Calu3 (cell line): ENCODE measurements at regions not wholly inside any gene's neighbourhood (a gene's known extent, or its start where the extent isn't known, plus 50 kb on each side); places are given as distances from the start of the nearest gene placed in this dataset.

Experiments used
- BruUV-seq: library from RNA; stranded (reverse); fragments of 400-500 nt; replicated peaks from 2 replicates; lab custom pipeline; 2021; lab: Mats Ljungman, UMichigan
- CTCF ChIA-PET: fragments of 300-600 bp; sonication (Branson Sonifier 250); formaldehyde crosslinking; loops from one replicate; lab custom pipeline; 2022; ENCODE audit warnings: antibody characterized with exemption; lab: Charles Lee
- DNase-seq: peaks from one replicate; pipeline ENCODE4 v3.0.0; 2022
- H3K27ac Mint-ChIP-seq: one replicate; pipeline ENCODE4 v1.8.0; 2022; ENCODE audit warnings: mixed read lengths; ENCODE audit not compliant: unreplicated experiment
- H3K27me3 Mint-ChIP-seq: one replicate; pipeline ENCODE4 v1.8.0; 2022; ENCODE audit warnings: mixed read lengths; ENCODE audit not compliant: unreplicated experiment
- H3K36me3 Mint-ChIP-seq: one replicate; pipeline ENCODE4 v1.8.0; 2022; ENCODE audit warnings: mild to moderate bottlenecking, moderate library complexity, mixed read lengths; ENCODE audit not compliant: insufficient read depth, unreplicated experiment
- H3K4me1 Mint-ChIP-seq: one replicate; pipeline ENCODE4 v1.8.0; 2022; ENCODE audit warnings: mild to moderate bottlenecking, low read depth, mixed read lengths; ENCODE audit not compliant: unreplicated experiment
- H3K4me3 Mint-ChIP-seq: one replicate; pipeline ENCODE4 v1.8.0; 2022; ENCODE audit warnings: mild to moderate bottlenecking, low read depth, moderate library complexity, mixed read lengths; ENCODE audit not compliant: unreplicated experiment
- H3K9me3 Mint-ChIP-seq: one replicate; pipeline ENCODE4 v1.8.0; 2022; ENCODE audit warnings: low read depth, mixed read lengths; ENCODE audit not compliant: unreplicated experiment
- intact Hi-C: fragments of 100-400 bp; cut with micrococcal nuclease; formaldehyde crosslinking; loops from one replicate; pipeline ENCODE4 v1.10.0; 2022; ENCODE audit not compliant: unreplicated experiment
- TF ChIP-seq, protein P1 (sequence below): fragments of 200-600 bp; IDR thresholded peaks from one replicate; pipeline ENCODE4 v1.8.0; 2022; ENCODE audit warnings: antibody characterized with exemption; ENCODE audit not compliant: unreplicated experiment

DNA sequence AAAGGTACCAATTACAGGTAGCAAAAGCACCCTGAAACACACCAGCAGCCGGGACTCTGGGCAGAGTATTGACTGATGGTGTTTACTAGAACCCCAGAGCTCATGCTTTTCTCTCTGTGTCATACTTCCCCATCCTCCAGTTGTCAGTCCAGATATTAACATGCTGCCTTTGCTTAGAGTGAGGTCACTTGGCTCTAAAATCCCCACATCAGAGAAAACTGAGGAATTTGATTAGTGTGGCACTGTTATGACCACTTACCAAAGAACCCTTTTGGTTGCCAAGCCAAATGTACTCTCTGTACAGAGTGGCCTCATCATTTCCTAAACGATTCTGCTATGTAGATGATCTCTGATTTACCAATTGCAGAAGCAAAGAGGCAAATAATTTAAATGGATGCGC is 80.4 kb downstream of the ABCC12 start:
- Mint-ChIP-seq H3K9me3 (no peaks in the 10 kb centered on the region), H3K4me1 (no peaks in the 10 kb centered on the region), H3K4me3 (no peak overlapping the region), H3K27ac (no peak overlapping the region), H3K27me3 (peaks cover 75% of the 10 kb centered on the region), H3K36me3 (no peaks in the 10 kb centered on the region)
- intact Hi-C loops: no loop called here
- TF ChIP-seq, protein P1, sequence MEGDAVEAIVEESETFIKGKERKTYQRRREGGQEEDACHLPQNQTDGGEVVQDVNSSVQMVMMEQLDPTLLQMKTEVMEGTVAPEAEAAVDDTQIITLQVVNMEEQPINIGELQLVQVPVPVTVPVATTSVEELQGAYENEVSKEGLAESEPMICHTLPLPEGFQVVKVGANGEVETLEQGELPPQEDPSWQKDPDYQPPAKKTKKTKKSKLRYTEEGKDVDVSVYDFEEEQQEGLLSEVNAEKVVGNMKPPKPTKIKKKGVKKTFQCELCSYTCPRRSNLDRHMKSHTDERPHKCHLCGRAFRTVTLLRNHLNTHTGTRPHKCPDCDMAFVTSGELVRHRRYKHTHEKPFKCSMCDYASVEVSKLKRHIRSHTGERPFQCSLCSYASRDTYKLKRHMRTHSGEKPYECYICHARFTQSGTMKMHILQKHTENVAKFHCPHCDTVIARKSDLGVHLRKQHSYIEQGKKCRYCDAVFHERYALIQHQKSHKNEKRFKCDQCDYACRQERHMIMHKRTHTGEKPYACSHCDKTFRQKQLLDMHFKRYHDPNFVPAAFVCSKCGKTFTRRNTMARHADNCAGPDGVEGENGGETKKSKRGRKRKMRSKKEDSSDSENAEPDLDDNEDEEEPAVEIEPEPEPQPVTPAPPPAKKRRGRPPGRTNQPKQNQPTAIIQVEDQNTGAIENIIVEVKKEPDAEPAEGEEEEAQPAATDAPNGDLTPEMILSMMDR: no peak
- no TSS peak for BruUV-seq
- CTCF ChIA-PET: interaction anchor here (0.5 kb wide), 1 partner anchor 547 kb away, joined by 3 read pairs; no protein-coding TSS in a partner anchor
- no peak for DNase-seq

GRCh38 chr16:48067388-48067787 is 88.4 kb downstream of the ABCC12 start:
- peaks cover 4% of the 10 kb centered on the region for H3K9me3 Mint-ChIP-seq
- peaks cover 98% of the 10 kb centered on the region for H3K27me3 Mint-ChIP-seq
- H3K36me3 Mint-ChIP-seq: no peaks in the 10 kb centered on the region
- no peaks in the 10 kb centered on the region for H3K4me1 Mint-ChIP-seq
- no peak overlapping the region for H3K27ac Mint-ChIP-seq
- intact Hi-C loops: no loop called here
- no peak overlapping the region for H3K4me3 Mint-ChIP-seq
- DNase-seq: no peak
- TF ChIP-seq, protein P1: no peak
- no TSS peak for BruUV-seq
- CTCF ChIA-PET: no interaction called here

DNA sequence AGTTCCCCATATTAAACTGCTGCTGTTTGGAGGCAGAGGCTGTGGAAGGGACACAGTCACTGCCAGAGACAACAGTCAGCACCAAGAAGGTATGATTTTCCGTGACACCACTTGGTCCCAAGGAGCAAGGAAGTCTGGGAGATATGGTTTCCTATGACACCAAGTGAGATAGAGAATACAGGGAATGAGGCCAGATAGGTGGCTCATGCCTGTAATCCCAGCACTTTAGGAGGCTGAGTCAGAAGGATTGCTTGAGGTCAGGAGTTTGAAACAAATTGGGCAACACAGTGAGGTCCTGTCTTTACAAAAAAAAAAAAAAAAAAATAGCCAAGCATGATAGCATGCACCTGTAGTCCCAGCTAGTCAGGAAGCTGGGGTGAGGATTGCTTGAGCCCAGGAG is 90.8 kb downstream of the ABCC12 start:
- peaks cover 4% of the 10 kb centered on the region for H3K9me3 Mint-ChIP-seq
- CTCF ChIA-PET: interaction anchor here (0.7 kb wide), 2 partner anchors 634 to 920 kb away, joined by 4 to 6 read pairs; no protein-coding TSS in a partner anchor
- TF ChIP-seq, protein P1: no peak
- H3K4me1 Mint-ChIP-seq: no peaks in the 10 kb centered on the region
- H3K36me3 Mint-ChIP-seq: no peaks in the 10 kb centered on the region
- no peak for DNase-seq
- intact Hi-C loops: no loop called here
- H3K4me3 Mint-ChIP-seq: no peak overlapping the region
- H3K27me3 Mint-ChIP-seq: peaks cover 86% of the 10 kb centered on the region
- H3K27ac Mint-ChIP-seq: no peak overlapping the region
- no TSS peak for BruUV-seq

DNA sequence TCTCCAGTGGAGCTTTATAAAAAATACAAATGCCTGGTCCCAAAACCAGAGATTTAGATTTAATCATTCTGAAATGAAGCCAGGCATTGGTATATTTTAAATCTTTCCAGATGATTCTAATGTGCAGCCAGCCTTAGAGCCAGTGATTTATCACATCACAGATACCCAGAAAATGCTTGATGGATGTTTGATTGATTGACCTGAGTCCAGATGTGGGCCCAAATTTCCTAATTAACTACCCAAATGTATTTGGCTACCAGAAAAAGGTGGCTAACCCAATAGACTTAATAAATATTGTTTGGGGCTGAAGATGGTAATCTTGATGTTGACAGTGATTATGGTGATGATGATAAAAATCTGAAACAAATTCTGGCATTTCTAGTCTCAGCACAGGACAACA is 93.1 kb downstream of the ABCC12 start:
- Mint-ChIP-seq H3K4me1 (no peaks in the 10 kb centered on the region), H3K9me3 (peaks cover 4% of the 10 kb centered on the region), H3K27me3 (peaks cover 63% of the 10 kb centered on the region), H3K27ac (no peak overlapping the region), H3K4me3 (no peak overlapping the region), H3K36me3 (no peaks in the 10 kb centered on the region)
- TF ChIP-seq, protein P1: no peak
- intact Hi-C loops: no loop called here
- no peak for DNase-seq
- no TSS peak for BruUV-seq
- CTCF ChIA-PET: no interaction called here
